Endothelial cell (in vitro differentiated cells): ENCODE measurements at regions not wholly inside any gene's neighbourhood (a gene's known extent, or its start where the extent isn't known, plus 50 kb on each side); places are given as distances from the start of the nearest gene placed in this dataset. TPM values are rescaled to one million over a fixed set of nuclear protein-coding genes. Genes with fewer than 3 reads are reported as not detected.

Experiments used
- DNase-seq: peaks from one replicate; pipeline ENCODE4 v3.0.0; 2021; ENCODE audit warnings: low spot score
- H3K27ac Mint-ChIP-seq: one replicate; pipeline ENCODE4 v1.8.0; 2021; ENCODE audit warnings: mixed read lengths, inconsistent platforms; ENCODE audit not compliant: unreplicated experiment
- H3K27me3 Mint-ChIP-seq: one replicate; pipeline ENCODE4 v1.8.0; 2021; ENCODE audit warnings: mild to moderate bottlenecking, moderate library complexity, mixed read lengths, inconsistent platforms; ENCODE audit not compliant: unreplicated experiment
- H3K36me3 Mint-ChIP-seq: one replicate; pipeline ENCODE4 v1.8.0; 2021; ENCODE audit warnings: mild to moderate bottlenecking, low read depth, mixed read lengths, inconsistent platforms; ENCODE audit not compliant: unreplicated experiment
- H3K4me1 Mint-ChIP-seq: one replicate; pipeline ENCODE4 v1.8.0; 2021; ENCODE audit warnings: mild to moderate bottlenecking, mixed read lengths, inconsistent platforms; ENCODE audit not compliant: unreplicated experiment
- H3K4me3 Mint-ChIP-seq: one replicate; pipeline ENCODE4 v1.8.0; 2021; ENCODE audit warnings: mild to moderate bottlenecking, mixed read lengths, inconsistent platforms; ENCODE audit not compliant: unreplicated experiment
- H3K9me3 Mint-ChIP-seq: one replicate; pipeline ENCODE4 v1.8.0; 2021; ENCODE audit warnings: mixed read lengths, inconsistent platforms; ENCODE audit not compliant: unreplicated experiment
- CTCF ChIP-seq: fragments of 200-600 bp; sonication (generic); IDR thresholded peaks from one replicate; pipeline ENCODE4 v1.5.0; 2021; ENCODE audit warnings: antibody characterized with exemption; ENCODE audit not compliant: unreplicated experiment
- microRNA-seq: library from miRNA; unstranded; fragments of <30 nt; microRNA quantifications from one replicate; pipeline ENCODE4, GENCODE V29; 2020; ENCODE audit not compliant: unreplicated experiment

GRCh38 chr13:44322928-44323327 lies 50.7 kb upstream of the SERP2 start:
- Mint-ChIP-seq H3K4me3 (no peak overlapping the region), H3K9me3 (peaks cover 5% of the 10 kb centered on the region), H3K27ac (no peak overlapping the region), H3K27me3 (peaks cover 10% of the 10 kb centered on the region), H3K36me3 (no peaks in the 10 kb centered on the region), H3K4me1 (no peaks in the 10 kb centered on the region)
- DNase-seq, result no peak
- no peak for TF ChIP-seq CTCF

DNA sequence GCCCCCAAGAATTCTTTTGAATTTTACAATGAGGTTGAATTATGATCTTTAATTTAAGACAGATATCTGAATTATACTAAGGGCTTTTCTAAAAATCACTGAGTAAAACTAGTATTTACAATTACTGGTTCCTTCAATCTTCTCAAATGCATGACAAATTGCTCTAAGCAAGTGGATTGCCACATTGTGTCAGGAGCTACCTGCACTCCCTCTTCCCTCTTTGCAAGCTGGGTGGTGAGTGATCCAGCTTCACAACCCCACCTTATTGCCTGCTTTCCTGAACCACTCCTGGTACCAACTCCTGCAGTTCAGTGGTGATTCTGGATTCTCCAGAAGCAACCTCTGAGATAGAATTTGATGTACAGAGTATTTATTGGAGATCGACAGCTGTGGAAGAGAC lies 49.9 kb upstream of the SERP2 start:
- H3K9me3 Mint-ChIP-seq, result peaks cover 5% of the 10 kb centered on the region
- H3K36me3 Mint-ChIP-seq, result no peaks in the 10 kb centered on the region
- H3K27me3 Mint-ChIP-seq, result peaks cover 10% of the 10 kb centered on the region
- no peak for TF ChIP-seq CTCF
- no peak for DNase-seq
- H3K4me3 Mint-ChIP-seq, result no peak overlapping the region
- H3K4me1 Mint-ChIP-seq, result no peaks in the 10 kb centered on the region
- no peak overlapping the region for H3K27ac Mint-ChIP-seq

Small RNAs in the stretch of these regions (microRNA-seq; reads per million reads assigned to microRNA genes)
- not detected for gene MIR8079
